ENCODE measurements at regions not wholly inside any gene's neighbourhood (a gene's known extent, or its start where the extent isn't known, plus 50 kb on each side); places are given as distances from the start of the nearest gene placed in this dataset.

DNA sequence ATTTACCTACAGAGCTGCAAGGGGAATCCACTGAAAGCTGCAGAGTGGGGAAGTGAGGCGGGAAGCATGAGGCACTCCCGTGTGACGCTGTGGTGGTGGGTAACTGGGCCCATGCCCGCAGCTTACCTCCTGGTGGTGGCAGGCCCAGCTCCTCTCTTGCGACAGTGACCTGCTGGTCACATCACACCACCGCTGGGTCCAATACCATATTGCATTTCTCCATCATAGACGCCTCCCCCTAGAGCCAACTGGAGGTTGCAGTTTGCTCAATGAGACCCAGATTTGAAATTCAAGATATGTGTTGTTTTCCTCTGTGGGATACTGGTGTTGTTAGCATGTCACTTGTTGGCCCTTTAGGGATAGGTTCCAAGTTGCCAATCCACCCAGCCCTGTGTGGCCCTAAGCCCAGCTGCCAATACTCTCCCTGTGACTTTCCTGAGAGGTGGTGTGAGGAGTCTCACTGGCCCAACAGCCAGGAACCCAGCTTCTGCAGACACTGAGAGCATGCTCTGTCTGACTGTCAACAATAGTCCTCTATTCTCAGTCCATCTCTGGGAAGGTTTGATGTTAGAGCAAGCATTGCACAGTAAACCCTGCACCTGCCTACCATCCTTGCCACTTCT is 428.3 kb downstream of the GADD45G start:
- Histone ChIP-seq H3K23me2 (ENCODE audit: low read depth, low read length) (no peaks in the 10 kb centered on the region), H4K20me1 (replicated peaks in 1 of 2; ENCODE audit: control insufficient read depth in 1 of 2, insufficient read depth in 2 of 2, low read length in 2 of 2) (no peaks in the 10 kb centered on the region), H3K9ac (replicated peaks in 1 of 4; ENCODE audit: extremely low read depth in 1 of 4, low read depth in 3 of 4, low read length in 3 of 4) (no peak overlapping the region), H4K8ac (ENCODE audit: extremely low read depth, insufficient read depth, low read length) (no peak overlapping the region), H3K27me3 (replicated peaks in 1 of 4; ENCODE audit: control insufficient read depth in 3 of 4, extremely low read depth in 1 of 4, insufficient read depth in 3 of 4, low read length in 3 of 4) (no peaks in the 10 kb centered on the region), H3K14ac (ENCODE audit: insufficient read length) (no peak overlapping the region), H3K4me3 (ENCODE audit: extremely low read depth in 1 of 4, insufficient read depth in 2 of 4, low read depth in 3 of 4, low read length in 4 of 4) (no peak overlapping the region), H2AFZ (ENCODE audit: low read length) (no peak overlapping the region), H2BK12ac (ENCODE audit: low read depth, low read length) (no peak overlapping the region), H3K36me3 (ENCODE audit: control insufficient read depth in 2 of 4, insufficient read depth in 4 of 4, low read length in 3 of 4) (no peaks in the 10 kb centered on the region), H4K5ac (ENCODE audit: insufficient read length, low read depth, low read length) (no peak overlapping the region), H2BK15ac (ENCODE audit: low read length) (no peak overlapping the region), H3K9me3 (ENCODE audit: insufficient read depth in 2 of 2, low read depth in 1 of 2, low read length in 1 of 2) (no peaks in the 10 kb centered on the region), H3K4ac (replicated peaks; ENCODE audit: insufficient read length, low read depth, low read length) (no peak overlapping the region), H2AK5ac (ENCODE audit: low read depth, low read length) (no peak overlapping the region), H3K27ac (ENCODE audit: low read depth, low read length) (no peak overlapping the region), H3K79me2 (ENCODE audit: control insufficient read depth in 1 of 2, insufficient read depth in 2 of 2, low read length in 2 of 2) (no peaks in the 10 kb centered on the region), H2BK20ac (ENCODE audit: low read length) (no peak overlapping the region), H3K4me1 (replicated peaks in 1 of 4; ENCODE audit: control insufficient read depth in 3 of 4, insufficient read depth in 4 of 4, low read length in 3 of 4) (peaks cover 2 to 9% (median 7%) of the 10 kb centered on the region in 4 experiments; a peak in 6 of 7 replicates), H3K23ac (ENCODE audit: insufficient read length) (no peak overlapping the region), H2BK5ac (ENCODE audit: low read depth, low read length) (no peak overlapping the region), H3K18ac (ENCODE audit: extremely low read depth, low read length) (no peak overlapping the region), H3K4me2 (ENCODE audit: insufficient read depth in 1 of 2, low read depth in 2 of 2, low read length in 2 of 2) (no peak overlapping the region), H3K79me1 (ENCODE audit: low read depth, low read length) (no peaks in the 10 kb centered on the region), H2BK120ac (replicated peaks; ENCODE audit: low read depth, low read length) (no peak overlapping the region), H4K91ac (replicated peaks; ENCODE audit: insufficient read length, low read length) (no peak overlapping the region), H3K56ac (replicated peaks; ENCODE audit: insufficient read length, low read depth, low read length) (no peak overlapping the region)
- CTCF ChIA-PET (ENCODE audit: partially characterized antibody) = interaction anchor here (1.5 kb wide), 1 partner anchor 28 kb away, joined by 3 read pairs; no protein-coding TSS in a partner anchor
- TF ChIP-seq SIN3A (conservative IDR thresholded peaks at IDR 0.05 in 1 of 2, IDR thresholded peaks at IDR 0.05 in 1 of 2; ENCODE audit: low read depth in 1 of 2, low read length in 2 of 2) = no peak
- POLR2A ChIA-PET (ENCODE audit: partially characterized antibody) = no interaction called here
- FAIRE-seq (no peak), DNase-seq (ENCODE audit: low read depth in 1 of 2, low spot score in 2 of 2) (no peak)
- 96% methylated on average over 7 of the region's 7 CpGs; no CpG with 5 or more reads in 1 of the 2 experiments for WGBS, 2 experiments (ENCODE audit: extremely low coverage in 1 of 2, insufficient coverage in 1 of 2, insufficient read length in 1 of 2, insufficient replicate concordance in 2 of 2, low coverage in 1 of 2, low lambda C conversion rate in 2 of 2, missing lambda C conversion rate in 1 of 2)

All from H1 (cell line).